ENCODE measurements at regions not wholly inside any gene's neighbourhood (a gene's known extent, or its start where the extent isn't known, plus 50 kb on each side); places are given as distances from the start of the nearest gene placed in this dataset.

- H3K27me3 ChIP-seq (ENCODE audit: control insufficient read depth in 4 of 4, insufficient read depth in 4 of 4, low read length in 3 of 4): no peaks in the 10 kb centered on the region
- no peak for DNase-seq (ENCODE audit: low spot score)
- H3K9me3 ChIP-seq (ENCODE audit: control insufficient read depth in 4 of 4, low read length in 3 of 4): no peaks in the 10 kb centered on the region
- no peak overlapping the region for H3K4me3 ChIP-seq (ENCODE audit: low read depth in 1 of 3, low read length in 3 of 3)
- H3K27ac ChIP-seq (ENCODE audit: low read depth in 1 of 2, low read length in 2 of 2): no peak overlapping the region
- H3K9ac ChIP-seq (ENCODE audit: low read depth in 1 of 2, low read length in 2 of 2): no peak overlapping the region
- peaks cover 18 to 31% (median 28%) of the 10 kb centered on the region in 4 donors for H3K4me1 ChIP-seq (ENCODE audit: control insufficient read depth in 4 of 4, insufficient read depth in 4 of 4, low read length in 3 of 4)
- WGBS: 93% methylated on average over 11 of the region's 11 CpGs
- H3K36me3 ChIP-seq (ENCODE audit: control insufficient read depth in 4 of 4, insufficient read depth in 3 of 4, low read depth in 1 of 4, low read length in 3 of 4): no peaks in the 10 kb centered on the region
- TF ChIP-seq ATF3 (IDR thresholded peaks at IDR 0.05): no peak
- no peak for TF ChIP-seq FOXA2 (IDR thresholded peaks at IDR 0.05)
- no peak for TF ChIP-seq GABPA (IDR thresholded peaks at IDR 0.05 in 1 of 2, conservative IDR thresholded peaks at IDR 0.05 in 1 of 2)
- TF ChIP-seq TAF1 (conservative IDR thresholded peaks at IDR 0.05): no peak
- no peak for TF ChIP-seq NR2F2 (IDR thresholded peaks at IDR 0.05)
- TF ChIP-seq EGR1 (IDR thresholded peaks at IDR 0.05; ENCODE audit: low read depth in 2 of 2): no peak
- no peak for TF ChIP-seq RAD21 (IDR thresholded peaks at IDR 0.05)
- no peak for TF ChIP-seq HNF4A (conservative IDR thresholded peaks at IDR 0.05)
- TF ChIP-seq YY1 (IDR thresholded peaks at IDR 0.05): no peak
- TF ChIP-seq CTCF (IDR thresholded peaks at IDR 0.05; ENCODE audit: low read depth, low read length, missing input control): no peak
- no peak for TF ChIP-seq REST (IDR thresholded peaks at IDR 0.05)
- no peak for TF ChIP-seq RXRA (IDR thresholded peaks at IDR 0.05)
Observed at GRCh38 chr14:104286086-104286485, 147.7 kb downstream of the KIF26A start.

GRCh38 chr14:104286496-104286895 lies 148.1 kb downstream of the KIF26A start:
- H3K27me3 ChIP-seq (ENCODE audit: control insufficient read depth in 4 of 4, insufficient read depth in 4 of 4, low read length in 3 of 4): no peaks in the 10 kb centered on the region
- no peak for TF ChIP-seq REST (IDR thresholded peaks at IDR 0.05)
- no peak for TF ChIP-seq RXRA (IDR thresholded peaks at IDR 0.05)
- no peak for TF ChIP-seq YY1 (IDR thresholded peaks at IDR 0.05)
- TF ChIP-seq EGR1 (IDR thresholded peaks at IDR 0.05; ENCODE audit: low read depth in 2 of 2): no peak
- no peak for TF ChIP-seq JUND (IDR thresholded peaks at IDR 0.05)
- 91% methylated on average over 7 of the region's 7 CpGs for WGBS
- no peaks in the 10 kb centered on the region for H3K9me3 ChIP-seq (ENCODE audit: control insufficient read depth in 4 of 4, low read length in 3 of 4)
- H3K9ac ChIP-seq (ENCODE audit: low read depth in 1 of 2, low read length in 2 of 2): no peak overlapping the region
- H3K27ac ChIP-seq (ENCODE audit: low read depth in 1 of 2, low read length in 2 of 2): no peak overlapping the region
- H3K36me3 ChIP-seq (ENCODE audit: control insufficient read depth in 4 of 4, insufficient read depth in 3 of 4, low read depth in 1 of 4, low read length in 3 of 4): no peaks in the 10 kb centered on the region
- peaks cover 17 to 31% (median 29%) of the 10 kb centered on the region in 4 donors for H3K4me1 ChIP-seq (ENCODE audit: control insufficient read depth in 4 of 4, insufficient read depth in 4 of 4, low read length in 3 of 4)
- no peak for DNase-seq (ENCODE audit: low spot score)
- H3K4me3 ChIP-seq (ENCODE audit: low read depth in 1 of 3, low read length in 3 of 3): no peak overlapping the region
